GM13977 (cell line): ENCODE measurements at regions not wholly inside any gene's neighbourhood (a gene's known extent, or its start where the extent isn't known, plus 50 kb on each side); places are given as distances from the start of the nearest gene placed in this dataset.

Experiments used
- DNase-seq: peaks from one replicate; pipeline ENCODE4 v3.0.0; 2012; ENCODE audit warnings: low spot score
- CTCF ChIP-seq: IDR thresholded peaks from 2 replicates; pipeline ENCODE4 v1.5.1; 2012; ENCODE audit warnings: mild to moderate bottlenecking, control low read depth; ENCODE audit not compliant: insufficient read depth; ENCODE audit errors: extremely low read depth, missing control alignments
- in situ Hi-C: fragments of 300-500 bp; cut with MboI; formaldehyde crosslinking; loops from one replicate; pipeline ENCODE4 v1.12.0; 2022; ENCODE audit warnings: low sequenced_read_pairs, low pct_unique_long_range_greater_than_20kb, mixed read lengths, inconsistent platforms; ENCODE audit not compliant: unreplicated experiment

GRCh38 chr4:34066126-34066525, 2178.2 kb downstream of the ARAP2 start:
- no peak for TF ChIP-seq CTCF
- in situ Hi-C loops = no loop called here
- no peak for DNase-seq

GRCh38 chr4:34091451-34091850, 2152.9 kb downstream of the ARAP2 start:
- no peak for TF ChIP-seq CTCF
- no peak for DNase-seq
- in situ Hi-C loops = no loop called here

GRCh38 chr4:34094114-34094513, 2150.2 kb downstream of the ARAP2 start:
- in situ Hi-C loops = no loop called here
- TF ChIP-seq CTCF = no peak
- no peak for DNase-seq

- in situ Hi-C loops = no loop called here
- DNase-seq = no peak
- no peak for TF ChIP-seq CTCF
Observed at GRCh38 chr4:34105311-34105710, 2139.0 kb downstream of the ARAP2 start.

- DNase-seq = no peak
- in situ Hi-C loops = no loop called here
- TF ChIP-seq CTCF = no peak
Observed at GRCh38 chr4:34108391-34108790, 2135.9 kb downstream of the ARAP2 start.

- no peak for DNase-seq
- in situ Hi-C loops = no loop called here
- TF ChIP-seq CTCF = no peak
Observed at GRCh38 chr4:34112573-34112972, 2131.7 kb downstream of the ARAP2 start.

- in situ Hi-C loops = no loop called here
- no peak for DNase-seq
- no peak for TF ChIP-seq CTCF
Observed at GRCh38 chr4:34138385-34138784, 2105.9 kb downstream of the ARAP2 start.
